ENCODE measurements at regions not wholly inside any gene's neighbourhood (a gene's known extent, or its start where the extent isn't known, plus 50 kb on each side); places are given as distances from the start of the nearest gene placed in this dataset.

DNA sequence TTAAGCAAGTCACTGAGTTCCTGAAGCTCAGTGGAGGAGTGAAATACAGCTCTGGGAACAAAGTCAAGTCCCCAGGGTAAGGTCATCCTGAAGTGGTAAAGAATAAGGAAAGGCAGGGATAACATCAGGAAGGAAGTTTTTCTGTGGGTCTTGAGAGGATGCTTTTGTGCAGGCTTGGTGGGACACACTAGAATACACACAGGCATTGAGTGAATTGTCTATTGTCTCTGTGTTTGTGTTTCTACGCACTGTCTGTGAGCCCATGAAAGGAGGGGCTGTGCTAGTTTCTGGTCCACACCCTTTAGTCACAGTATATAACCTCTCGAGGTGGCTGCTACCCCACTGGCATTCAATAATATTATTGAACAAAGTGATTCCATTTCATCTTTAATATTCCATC lies 95.8 kb upstream of the ABCB5 start:
- Histone ChIP-seq H2AFZ (ENCODE audit: low read length) (no peak overlapping the region), H4K91ac (replicated peaks; ENCODE audit: insufficient read length, low read length) (peak overlapping the region; percentile 65), H3K27me3 (replicated peaks in 1 of 4; ENCODE audit: control insufficient read depth in 3 of 4, extremely low read depth in 1 of 4, insufficient read depth in 3 of 4, low read length in 3 of 4) (0 out of 7 replicates have a peak, but pooled peaks cover 0 to 2% (median 0%) of the 10 kb centered on the region in 4 experiments), H3K14ac (ENCODE audit: insufficient read length) (no peak overlapping the region), H3K4me3 (ENCODE audit: extremely low read depth in 1 of 4, insufficient read depth in 2 of 4, low read depth in 3 of 4, low read length in 4 of 4) (no peak overlapping the region), H3K56ac (replicated peaks; ENCODE audit: insufficient read length, low read depth, low read length) (no peak overlapping the region), H3K4me1 (replicated peaks in 1 of 4; ENCODE audit: control insufficient read depth in 3 of 4, insufficient read depth in 4 of 4, low read length in 3 of 4) (no peaks in the 10 kb centered on the region), H3K23me2 (ENCODE audit: low read depth, low read length) (no peaks in the 10 kb centered on the region), H2BK5ac (ENCODE audit: low read depth, low read length) (no peak overlapping the region), H3K23ac (ENCODE audit: insufficient read length) (no peak overlapping the region), H3K79me1 (ENCODE audit: low read depth, low read length) (no peaks in the 10 kb centered on the region), H3K4me2 (ENCODE audit: insufficient read depth in 1 of 2, low read depth in 2 of 2, low read length in 2 of 2) (no peak overlapping the region), H3K27ac (ENCODE audit: low read depth, low read length) (no peak overlapping the region), H3K36me3 (ENCODE audit: control insufficient read depth in 2 of 4, insufficient read depth in 4 of 4, low read length in 3 of 4) (no peaks in the 10 kb centered on the region), H2BK120ac (replicated peaks; ENCODE audit: low read depth, low read length) (no peak overlapping the region), H2BK15ac (ENCODE audit: low read length) (no peak overlapping the region), H2AK5ac (ENCODE audit: low read depth, low read length) (no peak overlapping the region), H3K18ac (ENCODE audit: extremely low read depth, low read length) (no peak overlapping the region), H4K8ac (ENCODE audit: extremely low read depth, insufficient read depth, low read length) (no peak overlapping the region), H3K9ac (replicated peaks in 1 of 4; ENCODE audit: extremely low read depth in 1 of 4, low read depth in 3 of 4, low read length in 3 of 4) (no peak overlapping the region), H2BK12ac (ENCODE audit: low read depth, low read length) (no peak overlapping the region), H3K4ac (replicated peaks; ENCODE audit: insufficient read length, low read depth, low read length) (no peak overlapping the region), H4K20me1 (replicated peaks in 1 of 2; ENCODE audit: control insufficient read depth in 1 of 2, insufficient read depth in 2 of 2, low read length in 2 of 2) (no peaks in the 10 kb centered on the region), H2BK20ac (ENCODE audit: low read length) (no peak overlapping the region), H4K5ac (ENCODE audit: insufficient read length, low read depth, low read length) (no peak overlapping the region), H3K9me3 (ENCODE audit: insufficient read depth in 2 of 2, low read depth in 1 of 2, low read length in 1 of 2) (0 out of 4 replicates have a peak, but pooled peaks cover 0 to 3% of the 10 kb centered on the region in 2 experiments), H3K79me2 (ENCODE audit: control insufficient read depth in 1 of 2, insufficient read depth in 2 of 2, low read length in 2 of 2) (no peaks in the 10 kb centered on the region)
- WGBS, 2 experiments (ENCODE audit: extremely low coverage in 1 of 2, insufficient coverage in 1 of 2, insufficient read length in 1 of 2, insufficient replicate concordance in 2 of 2, low coverage in 1 of 2, low lambda C conversion rate in 2 of 2, missing lambda C conversion rate in 1 of 2), result 88% methylated on average over 2 of the region's 2 CpGs; no CpG with 5 or more reads in 1 of the 2 experiments
- ChIA-PET CTCF (ENCODE audit: partially characterized antibody) (no interaction called here), POLR2A (ENCODE audit: partially characterized antibody) (interaction anchor here (0.7 kb wide), 1 partner anchor 1146 kb away, joined by 3 read pairs; no protein-coding TSS in a partner anchor)
- FAIRE-seq, result no peak
- no peak for DNase-seq (ENCODE audit: low read depth in 1 of 2, low spot score in 2 of 2)
- no peak for TF ChIP-seq CBX8 (IDR thresholded peaks at IDR 0.05; ENCODE audit: borderline replicate concordance, low read depth, low read length)
- no peak for TF ChIP-seq SAP30 (IDR thresholded peaks at IDR 0.05; ENCODE audit: insufficient read depth, insufficient replicate concordance, low read length)
- TF ChIP-seq TBP (IDR thresholded peaks at IDR 0.05; ENCODE audit: low read depth, low read length), result no peak
- TF ChIP-seq CHD1 (IDR thresholded peaks at IDR 0.05; ENCODE audit: low read depth, low read length), result no peak
- no peak for TF ChIP-seq ATF3 (IDR thresholded peaks at IDR 0.05; ENCODE audit: insufficient read depth, low read depth, low read length)
- TF ChIP-seq CHD2 (IDR thresholded peaks at IDR 0.05; ENCODE audit: low read length), result no peak
- TF ChIP-seq SP2 (IDR thresholded peaks at IDR 0.05; ENCODE audit: low read length), result no peak
- TF ChIP-seq, protein P1, sequence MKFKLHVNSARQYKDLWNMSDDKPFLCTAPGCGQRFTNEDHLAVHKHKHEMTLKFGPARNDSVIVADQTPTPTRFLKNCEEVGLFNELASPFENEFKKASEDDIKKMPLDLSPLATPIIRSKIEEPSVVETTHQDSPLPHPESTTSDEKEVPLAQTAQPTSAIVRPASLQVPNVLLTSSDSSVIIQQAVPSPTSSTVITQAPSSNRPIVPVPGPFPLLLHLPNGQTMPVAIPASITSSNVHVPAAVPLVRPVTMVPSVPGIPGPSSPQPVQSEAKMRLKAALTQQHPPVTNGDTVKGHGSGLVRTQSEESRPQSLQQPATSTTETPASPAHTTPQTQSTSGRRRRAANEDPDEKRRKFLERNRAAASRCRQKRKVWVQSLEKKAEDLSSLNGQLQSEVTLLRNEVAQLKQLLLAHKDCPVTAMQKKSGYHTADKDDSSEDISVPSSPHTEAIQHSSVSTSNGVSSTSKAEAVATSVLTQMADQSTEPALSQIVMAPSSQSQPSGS (IDR thresholded peaks at IDR 0.05; ENCODE audit: low read length), result no peak
- no peak for TF ChIP-seq JUN (IDR thresholded peaks at IDR 0.05; ENCODE audit: low read depth, low read length)
- no peak for TF ChIP-seq SIN3A (conservative IDR thresholded peaks at IDR 0.05 in 1 of 2, IDR thresholded peaks at IDR 0.05 in 1 of 2; ENCODE audit: low read depth in 1 of 2, low read length in 2 of 2)
- TF ChIP-seq SIRT6 (IDR thresholded peaks at IDR 0.05; ENCODE audit: low read length), result no peak
- no peak for TF ChIP-seq RAD21 (IDR thresholded peaks at IDR 0.05 in 1 of 2, conservative IDR thresholded peaks at IDR 0.05 in 1 of 2; ENCODE audit: low read depth in 2 of 2, low read length in 2 of 2)

Measured in H1 (cell line).